ENCODE measurements at regions not wholly inside any gene's neighbourhood (a gene's known extent, or its start where the extent isn't known, plus 50 kb on each side); places are given as distances from the start of the nearest gene placed in this dataset.

DNA sequence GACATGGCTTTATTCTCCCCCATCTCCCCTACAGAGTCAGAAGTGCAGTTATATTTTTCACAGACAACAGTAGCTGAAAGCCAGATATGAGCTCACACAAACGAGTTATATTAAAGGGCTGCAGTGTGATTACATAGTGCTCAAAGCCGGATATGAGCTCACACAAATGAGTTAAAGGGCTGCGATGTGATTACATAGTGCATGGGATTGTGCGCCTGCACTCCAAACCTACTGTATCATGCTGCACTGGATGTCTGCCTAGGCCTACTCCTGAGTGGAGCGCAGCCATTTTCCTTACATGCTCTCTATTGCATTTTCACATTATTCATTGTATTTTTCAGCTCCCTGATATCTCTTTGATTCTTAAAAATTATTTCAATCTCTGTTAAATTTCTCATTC lies 414.6 kb upstream of the LARGE1 start:
- Histone ChIP-seq H3K4me2 (ENCODE audit: low read length) (no peak overlapping the region), H3K36me3 (ENCODE audit: control insufficient read depth in 1 of 2, insufficient read depth in 2 of 2, low read length in 2 of 2) (no peaks in the 10 kb centered on the region), H3K4me1 (ENCODE audit: control insufficient read depth in 1 of 2, insufficient read depth in 2 of 2, low read length in 2 of 2) (no peaks in the 10 kb centered on the region), H2AFZ (ENCODE audit: low read depth, low read length, poor library complexity, severe bottlenecking) (no peak overlapping the region), H3K27me3 (ENCODE audit: insufficient read depth, low read length) (no peaks in the 10 kb centered on the region), H3K9me2 (ENCODE audit: insufficient read depth) (no peaks in the 10 kb centered on the region), H3K79me2 (ENCODE audit: insufficient read depth, low read length) (no peaks in the 10 kb centered on the region), H3K9ac (ENCODE audit: low read length) (no peak overlapping the region), H3K4me3 (replicated peaks in 1 of 2; ENCODE audit: low read depth in 1 of 2, low read length in 2 of 2) (no peak overlapping the region), H3K27ac (ENCODE audit: low read depth, low read length) (no peak overlapping the region), H3K9me3 (ENCODE audit: control insufficient read depth in 1 of 2, insufficient read depth in 1 of 2, low read depth in 1 of 2, low read length in 2 of 2) (peaks cover 4 to 24% of the 10 kb centered on the region in 2 experiments; a peak in 2 of 4 replicates), H4K20me1 (ENCODE audit: insufficient read depth) (no peaks in the 10 kb centered on the region)
- intact Hi-C loops (cut with micrococcal nuclease) = no loop called here
- RAD21 ChIA-PET (ENCODE audit: low non-redundant PET in 1 of 2, low total read pairs in 2 of 2, uncharacterized antibody in 2 of 2, unreplicated experiment in 2 of 2) = no interaction called here
- no TSS peak for BruUV-seq (replicated peaks)
- no peak for DNase-seq (ENCODE audit: low read depth, low spot score)
- TF ChIP-seq FOSL1 (IDR thresholded peaks at IDR 0.05; ENCODE audit: low read depth) (no peak), JUND (IDR thresholded peaks at IDR 0.05) (no peak), ZFX (IDR thresholded peaks at IDR 0.05) (no peak), ZNF274 (IDR thresholded peaks at IDR 0.05; ENCODE audit: low read depth, low read length) (no peak), CEBPB (IDR thresholded peaks at IDR 0.05; ENCODE audit: low read depth) (no peak), SIN3A (IDR thresholded peaks at IDR 0.05; ENCODE audit: low read depth) (no peak), YY1 (IDR thresholded peaks at IDR 0.05; ENCODE audit: extremely low read depth, insufficient replicate concordance, low read depth, low read length) (no peak), RAD21 (IDR thresholded peaks at IDR 0.05; ENCODE audit: low read depth) (no peak)
- TF ChIP-seq, protein P1, sequence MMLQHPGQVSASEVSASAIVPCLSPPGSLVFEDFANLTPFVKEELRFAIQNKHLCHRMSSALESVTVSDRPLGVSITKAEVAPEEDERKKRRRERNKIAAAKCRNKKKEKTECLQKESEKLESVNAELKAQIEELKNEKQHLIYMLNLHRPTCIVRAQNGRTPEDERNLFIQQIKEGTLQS (IDR thresholded peaks at IDR 0.05) = no peak
- TF ChIP-seq, protein P2, sequence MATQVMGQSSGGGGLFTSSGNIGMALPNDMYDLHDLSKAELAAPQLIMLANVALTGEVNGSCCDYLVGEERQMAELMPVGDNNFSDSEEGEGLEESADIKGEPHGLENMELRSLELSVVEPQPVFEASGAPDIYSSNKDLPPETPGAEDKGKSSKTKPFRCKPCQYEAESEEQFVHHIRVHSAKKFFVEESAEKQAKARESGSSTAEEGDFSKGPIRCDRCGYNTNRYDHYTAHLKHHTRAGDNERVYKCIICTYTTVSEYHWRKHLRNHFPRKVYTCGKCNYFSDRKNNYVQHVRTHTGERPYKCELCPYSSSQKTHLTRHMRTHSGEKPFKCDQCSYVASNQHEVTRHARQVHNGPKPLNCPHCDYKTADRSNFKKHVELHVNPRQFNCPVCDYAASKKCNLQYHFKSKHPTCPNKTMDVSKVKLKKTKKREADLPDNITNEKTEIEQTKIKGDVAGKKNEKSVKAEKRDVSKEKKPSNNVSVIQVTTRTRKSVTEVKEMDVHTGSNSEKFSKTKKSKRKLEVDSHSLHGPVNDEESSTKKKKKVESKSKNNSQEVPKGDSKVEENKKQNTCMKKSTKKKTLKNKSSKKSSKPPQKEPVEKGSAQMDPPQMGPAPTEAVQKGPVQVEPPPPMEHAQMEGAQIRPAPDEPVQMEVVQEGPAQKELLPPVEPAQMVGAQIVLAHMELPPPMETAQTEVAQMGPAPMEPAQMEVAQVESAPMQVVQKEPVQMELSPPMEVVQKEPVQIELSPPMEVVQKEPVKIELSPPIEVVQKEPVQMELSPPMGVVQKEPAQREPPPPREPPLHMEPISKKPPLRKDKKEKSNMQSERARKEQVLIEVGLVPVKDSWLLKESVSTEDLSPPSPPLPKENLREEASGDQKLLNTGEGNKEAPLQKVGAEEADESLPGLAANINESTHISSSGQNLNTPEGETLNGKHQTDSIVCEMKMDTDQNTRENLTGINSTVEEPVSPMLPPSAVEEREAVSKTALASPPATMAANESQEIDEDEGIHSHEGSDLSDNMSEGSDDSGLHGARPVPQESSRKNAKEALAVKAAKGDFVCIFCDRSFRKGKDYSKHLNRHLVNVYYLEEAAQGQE (IDR thresholded peaks at IDR 0.05; ENCODE audit: low read depth) = no peak
- POLR2A ChIA-PET = no interaction called here
- ATAC-seq = no peak
- CTCF ChIA-PET = no interaction called here
